ENCODE measurements at regions not wholly inside any gene's neighbourhood (a gene's known extent, or its start where the extent isn't known, plus 50 kb on each side); places are given as distances from the start of the nearest gene placed in this dataset.

GRCh38 chr9:12954441-12954840 is 179.6 kb downstream of the LURAP1L start:
- no peak for TF ChIP-seq CTCF (IDR thresholded peaks at IDR 0.05; ENCODE audit: insufficient read depth, low read length)
- no peak overlapping the region for H3K4me3 ChIP-seq (ENCODE audit: low read depth, low read length)
- no peak for DNase-seq (ENCODE audit: low read depth)

GRCh38 chr9:12955510-12956163 is 180.8 kb downstream of the LURAP1L start:
- TF ChIP-seq CTCF (IDR thresholded peaks at IDR 0.05; ENCODE audit: insufficient read depth, low read length), result no peak
- no peak overlapping the region for H3K4me3 ChIP-seq (ENCODE audit: low read depth, low read length)
- DNase-seq (ENCODE audit: low read depth), result no peak

- TF ChIP-seq CTCF (IDR thresholded peaks at IDR 0.05; ENCODE audit: insufficient read depth, low read length), result no peak
- DNase-seq (ENCODE audit: low read depth), result no peak
These were observed 181.4 kb downstream of the LURAP1L start for GRCh38 chr9:12956261-12956660.

GRCh38 chr9:12956805-12957204 is 182.0 kb downstream of the LURAP1L start:
- no peak overlapping the region for H3K4me3 ChIP-seq (ENCODE audit: low read depth, low read length)
- DNase-seq (ENCODE audit: low read depth), result no peak
- TF ChIP-seq CTCF (IDR thresholded peaks at IDR 0.05; ENCODE audit: insufficient read depth, low read length), result no peak

More at GRCh38 chr9:12956261-12956660, 181.4 kb downstream of the LURAP1L start:
- H3K4me3 ChIP-seq (ENCODE audit: low read depth, low read length), result no peak overlapping the region

- no peak for TF ChIP-seq CTCF (IDR thresholded peaks at IDR 0.05; ENCODE audit: insufficient read depth, low read length)
- DNase-seq (ENCODE audit: low read depth), result no peak
- no peak overlapping the region for H3K4me3 ChIP-seq (ENCODE audit: low read depth, low read length)
These were observed 183.5 kb downstream of the LURAP1L start for GRCh38 chr9:12958279-12958678.

GRCh38 chr9:12958708-12959107 is 183.9 kb downstream of the LURAP1L start:
- DNase-seq (ENCODE audit: low read depth), result no peak
- TF ChIP-seq CTCF (IDR thresholded peaks at IDR 0.05; ENCODE audit: insufficient read depth, low read length), result no peak

GRCh38 chr9:12961276-12961809 is 186.5 kb downstream of the LURAP1L start:
- DNase-seq (ENCODE audit: low read depth), result no peak
- TF ChIP-seq CTCF (IDR thresholded peaks at IDR 0.05; ENCODE audit: insufficient read depth, low read length), result no peak

More at GRCh38 chr9:12958708-12959107, 183.9 kb downstream of the LURAP1L start:
- H3K4me3 ChIP-seq (ENCODE audit: low read depth, low read length), result no peak overlapping the region

More at GRCh38 chr9:12961276-12961809, 186.5 kb downstream of the LURAP1L start:
- H3K4me3 ChIP-seq (ENCODE audit: low read depth, low read length), result no peak overlapping the region
